ENCODE measurements at regions not wholly inside any gene's neighbourhood (a gene's known extent, or its start where the extent isn't known, plus 50 kb on each side); places are given as distances from the start of the nearest gene placed in this dataset.

GRCh38 chr2:43051338-43051737, 175.1 kb downstream of the ZFP36L2 start:
- Histone ChIP-seq H3K36me3 (ENCODE audit: insufficient read depth, low read length) (no peaks in the 10 kb centered on the region), H3K9ac (ENCODE audit: low read depth, low read length) (no peak overlapping the region), H3K4me2 (ENCODE audit: low read length) (peak overlapping the region; percentile 32), H3K27me3 (ENCODE audit: control insufficient read depth, insufficient read depth, low read length) (no peaks in the 10 kb centered on the region), H3K4me1 (ENCODE audit: control insufficient read depth, insufficient read depth, low read length) (peaks cover 43% of the 10 kb centered on the region), H3K4me3 (ENCODE audit: low read length) (peak overlapping the region; percentile 9), H3K9me3 (replicated peaks; ENCODE audit: low read length) (no peaks in the 10 kb centered on the region)

DNA sequence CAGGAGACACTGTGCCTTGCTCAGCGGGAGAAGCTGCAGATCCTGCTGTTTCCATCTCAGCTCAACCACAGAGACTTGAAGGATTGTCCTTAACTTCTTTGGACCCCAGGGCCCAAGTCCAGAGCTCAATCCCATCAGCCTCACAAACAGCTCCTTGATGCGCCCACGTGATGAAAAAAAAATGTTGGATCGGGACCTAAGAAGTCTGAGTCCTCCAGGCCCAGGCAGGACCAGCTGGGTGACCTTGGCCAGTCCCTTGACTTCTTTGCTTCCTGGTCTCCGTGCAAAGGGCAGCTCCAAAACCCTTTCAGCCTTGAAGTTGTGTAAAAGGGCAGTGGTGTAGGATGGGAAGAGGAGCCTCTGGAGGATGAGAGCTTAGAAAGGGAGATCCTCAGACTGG, 175.5 kb downstream of the ZFP36L2 start:
- peak overlapping the region; percentile 9 for H3K4me3 ChIP-seq (ENCODE audit: low read length)
- no peaks in the 10 kb centered on the region for H3K27me3 ChIP-seq (ENCODE audit: control insufficient read depth, insufficient read depth, low read length)
- no peaks in the 10 kb centered on the region for H3K36me3 ChIP-seq (ENCODE audit: insufficient read depth, low read length)
- H3K4me1 ChIP-seq (ENCODE audit: control insufficient read depth, insufficient read depth, low read length) = peaks cover 48% of the 10 kb centered on the region
- H3K4me2 ChIP-seq (ENCODE audit: low read length) = peak overlapping the region; percentile 32
- H3K9ac ChIP-seq (ENCODE audit: low read depth, low read length) = no peak overlapping the region
- H3K9me3 ChIP-seq (replicated peaks; ENCODE audit: low read length) = no peaks in the 10 kb centered on the region

GRCh38 chr2:43049836-43050801, 176.3 kb downstream of the ZFP36L2 start:
- Histone ChIP-seq H3K9me3 (replicated peaks; ENCODE audit: low read length) (no peaks in the 10 kb centered on the region), H3K4me3 (ENCODE audit: low read length) (no peak overlapping the region), H3K36me3 (ENCODE audit: insufficient read depth, low read length) (no peaks in the 10 kb centered on the region), H3K4me1 (ENCODE audit: control insufficient read depth, insufficient read depth, low read length) (peaks cover 49% of the 10 kb centered on the region), H3K4me2 (ENCODE audit: low read length) (no peak overlapping the region), H3K27me3 (ENCODE audit: control insufficient read depth, insufficient read depth, low read length) (no peaks in the 10 kb centered on the region), H3K9ac (ENCODE audit: low read depth, low read length) (no peak overlapping the region)

GRCh38 chr2:43047187-43047780, 179.1 kb downstream of the ZFP36L2 start:
- Histone ChIP-seq H3K27me3 (ENCODE audit: control insufficient read depth, insufficient read depth, low read length) (no peaks in the 10 kb centered on the region), H3K9ac (ENCODE audit: low read depth, low read length) (no peak overlapping the region), H3K4me1 (ENCODE audit: control insufficient read depth, insufficient read depth, low read length) (peaks cover 54% of the 10 kb centered on the region), H3K4me3 (ENCODE audit: low read length) (peak overlapping the region; percentile 17), H3K36me3 (ENCODE audit: insufficient read depth, low read length) (no peaks in the 10 kb centered on the region), H3K9me3 (replicated peaks; ENCODE audit: low read length) (no peaks in the 10 kb centered on the region), H3K4me2 (ENCODE audit: low read length) (peak overlapping the region; percentile 60)

- Histone ChIP-seq H3K4me3 (ENCODE audit: low read length) (no peak overlapping the region), H3K27me3 (ENCODE audit: control insufficient read depth, insufficient read depth, low read length) (no peaks in the 10 kb centered on the region), H3K4me1 (ENCODE audit: control insufficient read depth, insufficient read depth, low read length) (peaks cover 53% of the 10 kb centered on the region), H3K9ac (ENCODE audit: low read depth, low read length) (no peak overlapping the region), H3K36me3 (ENCODE audit: insufficient read depth, low read length) (no peaks in the 10 kb centered on the region), H3K9me3 (replicated peaks; ENCODE audit: low read length) (no peaks in the 10 kb centered on the region), H3K4me2 (ENCODE audit: low read length) (peak overlapping the region; percentile 60)
These were observed 180.5 kb downstream of the ZFP36L2 start for GRCh38 chr2:43045866-43046265.

DNA sequence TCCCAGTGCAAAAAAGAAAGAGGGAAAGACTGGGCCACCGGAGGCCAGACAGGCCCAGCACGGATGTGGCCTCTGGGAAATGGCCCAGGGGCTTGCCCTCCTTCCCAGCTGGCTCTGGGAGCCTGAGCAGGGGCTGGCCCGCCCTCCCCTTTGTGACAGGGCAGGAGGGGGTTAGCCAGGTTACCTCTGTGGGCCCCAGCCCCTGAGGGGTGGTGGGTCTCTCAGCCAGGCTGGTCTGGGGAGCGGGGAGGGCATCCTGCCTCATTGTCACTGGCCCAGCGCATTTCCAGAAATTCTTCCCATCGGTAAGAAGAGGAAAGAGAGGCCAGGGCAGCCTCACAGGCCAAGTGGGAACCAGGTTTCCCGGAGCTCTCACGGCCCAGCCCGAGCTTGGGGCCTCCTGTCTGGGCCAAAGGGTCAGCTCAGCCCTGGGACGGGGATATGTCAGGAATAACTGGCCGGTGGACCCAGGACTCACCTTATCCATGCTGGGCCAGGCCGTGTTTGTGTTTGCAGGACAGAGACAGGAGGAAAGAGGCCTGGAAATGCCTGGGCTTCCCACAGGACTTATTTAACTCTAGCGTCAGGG, 182.2 kb downstream of the ZFP36L2 start:
- Histone ChIP-seq H3K27me3 (ENCODE audit: control insufficient read depth, insufficient read depth, low read length) (no peaks in the 10 kb centered on the region), H3K9ac (ENCODE audit: low read depth, low read length) (no peak overlapping the region), H3K36me3 (ENCODE audit: insufficient read depth, low read length) (no peaks in the 10 kb centered on the region), H3K4me3 (ENCODE audit: low read length) (no peak overlapping the region), H3K9me3 (replicated peaks; ENCODE audit: low read length) (no peaks in the 10 kb centered on the region), H3K4me2 (ENCODE audit: low read length) (no peak overlapping the region), H3K4me1 (ENCODE audit: control insufficient read depth, insufficient read depth, low read length) (peaks cover 40% of the 10 kb centered on the region)

DNA sequence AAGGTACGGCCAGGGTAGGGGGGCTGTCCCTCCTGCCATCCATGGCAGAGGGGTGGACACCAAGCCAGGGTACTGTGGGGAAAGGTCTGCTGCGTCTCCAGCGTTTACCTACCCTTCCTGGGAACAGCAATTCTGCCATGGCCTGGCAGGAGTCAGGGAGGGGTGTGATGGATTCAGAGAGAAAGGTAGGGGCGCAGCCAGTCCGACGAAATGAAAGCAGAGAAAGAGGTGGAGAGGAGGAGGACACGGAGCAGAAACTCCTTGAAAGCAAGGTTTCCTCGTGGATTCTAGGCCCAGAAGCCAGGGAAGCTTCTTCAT, 182.9 kb downstream of the ZFP36L2 start:
- H3K27me3 ChIP-seq (ENCODE audit: control insufficient read depth, insufficient read depth, low read length) = no peaks in the 10 kb centered on the region
- no peaks in the 10 kb centered on the region for H3K9me3 ChIP-seq (replicated peaks; ENCODE audit: low read length)
- no peaks in the 10 kb centered on the region for H3K36me3 ChIP-seq (ENCODE audit: insufficient read depth, low read length)
- peaks cover 40% of the 10 kb centered on the region for H3K4me1 ChIP-seq (ENCODE audit: control insufficient read depth, insufficient read depth, low read length)
- no peak overlapping the region for H3K9ac ChIP-seq (ENCODE audit: low read depth, low read length)
- no peak overlapping the region for H3K4me3 ChIP-seq (ENCODE audit: low read length)
- no peak overlapping the region for H3K4me2 ChIP-seq (ENCODE audit: low read length)

GRCh38 chr2:43041661-43042360, 184.6 kb downstream of the ZFP36L2 start:
- no peak overlapping the region for H3K4me3 ChIP-seq (ENCODE audit: low read length)

GRCh38 chr2:43041173-43041591, 185.2 kb downstream of the ZFP36L2 start:
- peak overlapping the region; percentile 47 for H3K9ac ChIP-seq (ENCODE audit: low read depth, low read length)
- H3K9me3 ChIP-seq (replicated peaks; ENCODE audit: low read length) = no peaks in the 10 kb centered on the region
- H3K27me3 ChIP-seq (ENCODE audit: control insufficient read depth, insufficient read depth, low read length) = no peaks in the 10 kb centered on the region
- peaks cover 24% of the 10 kb centered on the region for H3K4me1 ChIP-seq (ENCODE audit: control insufficient read depth, insufficient read depth, low read length)
- no peaks in the 10 kb centered on the region for H3K36me3 ChIP-seq (ENCODE audit: insufficient read depth, low read length)
- peak overlapping the region; percentile 70 for H3K4me2 ChIP-seq (ENCODE audit: low read length)
- no peak overlapping the region for H3K4me3 ChIP-seq (ENCODE audit: low read length)

More at GRCh38 chr2:43041661-43042360, 184.6 kb downstream of the ZFP36L2 start:
- Histone ChIP-seq H3K9me3 (replicated peaks; ENCODE audit: low read length) (no peaks in the 10 kb centered on the region), H3K4me2 (ENCODE audit: low read length) (peak overlapping the region; percentile 70), H3K4me1 (ENCODE audit: control insufficient read depth, insufficient read depth, low read length) (peaks cover 31% of the 10 kb centered on the region), H3K36me3 (ENCODE audit: insufficient read depth, low read length) (no peaks in the 10 kb centered on the region), H3K9ac (ENCODE audit: low read depth, low read length) (peak overlapping the region; percentile 47), H3K27me3 (ENCODE audit: control insufficient read depth, insufficient read depth, low read length) (no peaks in the 10 kb centered on the region)

DNA sequence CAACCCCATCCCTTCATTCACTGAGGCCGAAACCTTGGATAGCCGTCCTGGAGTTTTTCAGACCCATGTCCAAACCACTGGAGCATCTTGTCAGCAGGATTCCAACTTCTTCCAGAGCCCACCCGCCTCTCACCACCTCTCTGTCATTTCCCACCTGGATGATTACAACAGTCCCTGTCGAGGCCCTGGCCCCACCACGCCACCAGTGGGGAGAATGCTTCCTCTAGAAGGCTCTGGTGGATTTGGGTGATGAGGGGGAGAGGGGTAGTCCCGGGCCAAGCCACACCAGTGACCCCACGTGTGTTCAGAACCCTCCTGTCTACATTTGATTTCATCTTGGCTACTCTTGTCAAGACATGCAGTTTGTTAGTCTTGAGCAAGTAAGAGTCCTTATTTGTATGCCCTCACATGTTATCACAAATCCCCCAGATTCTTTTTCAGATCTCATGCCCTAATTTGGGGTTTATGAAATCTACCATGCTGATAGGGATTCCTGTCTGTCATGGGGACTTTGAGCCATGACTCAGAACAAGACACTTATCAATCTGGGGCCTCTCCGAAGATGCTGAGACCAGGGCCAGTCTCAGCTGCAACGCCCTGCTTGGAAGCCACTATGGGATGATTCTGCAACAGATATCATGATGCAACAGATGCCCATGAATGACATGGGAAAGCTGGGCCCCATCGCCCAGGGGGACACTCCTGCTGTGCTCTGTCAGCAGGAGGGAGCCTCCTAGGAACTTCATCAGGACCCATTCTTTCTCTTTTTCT, 186.1 kb downstream of the ZFP36L2 start:
- Histone ChIP-seq H3K4me1 (ENCODE audit: control insufficient read depth, insufficient read depth, low read length) (peaks cover 20% of the 10 kb centered on the region), H3K9ac (ENCODE audit: low read depth, low read length) (no peak overlapping the region)

More for the DNA sequence above, 186.1 kb downstream of the ZFP36L2 start:
- Histone ChIP-seq H3K4me3 (ENCODE audit: low read length) (no peak overlapping the region), H3K27me3 (ENCODE audit: control insufficient read depth, insufficient read depth, low read length) (no peaks in the 10 kb centered on the region), H3K9me3 (replicated peaks; ENCODE audit: low read length) (no peaks in the 10 kb centered on the region), H3K36me3 (ENCODE audit: insufficient read depth, low read length) (no peaks in the 10 kb centered on the region), H3K4me2 (ENCODE audit: low read length) (no peak overlapping the region)
